ENCODE measurements at regions not wholly inside any gene's neighbourhood (a gene's known extent, or its start where the extent isn't known, plus 50 kb on each side); places are given as distances from the start of the nearest gene placed in this dataset.

DNA sequence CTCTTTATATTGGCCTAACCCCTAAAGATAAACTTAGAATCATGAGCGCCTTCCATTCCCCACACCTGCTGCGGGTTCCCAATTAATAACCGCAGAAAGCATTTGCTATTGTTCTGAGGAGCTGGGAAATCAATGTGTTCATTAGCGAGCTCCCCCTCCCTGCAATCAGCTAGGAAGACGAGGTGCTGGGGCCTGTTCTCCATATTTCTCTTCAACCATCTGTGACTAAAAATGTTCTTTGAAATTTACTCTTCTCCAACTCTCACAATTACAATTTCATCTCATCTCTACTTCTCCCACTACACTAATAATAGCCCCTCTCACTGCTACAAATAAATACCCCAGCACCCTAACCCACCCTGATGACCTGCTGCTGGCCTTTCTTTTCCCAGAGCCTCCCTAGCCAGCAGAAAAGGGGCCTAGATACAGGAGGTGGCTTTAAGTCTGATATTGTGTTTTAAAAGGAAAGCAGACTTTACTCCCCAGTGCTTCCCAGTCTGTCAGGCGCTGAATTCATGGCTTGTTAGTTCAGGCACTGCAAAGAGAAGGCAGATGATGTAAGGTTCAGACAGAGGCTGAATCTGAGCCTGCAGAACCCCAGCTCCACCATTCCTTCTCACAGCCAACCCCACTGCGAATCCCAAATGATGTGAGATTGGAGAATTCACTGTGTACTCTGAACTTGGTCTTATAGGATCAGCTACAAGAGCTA, 477.5 kb upstream of the DAB1 start:
- no peak overlapping the region for H3K27ac ChIP-seq
- TF ChIP-seq, protein P1, sequence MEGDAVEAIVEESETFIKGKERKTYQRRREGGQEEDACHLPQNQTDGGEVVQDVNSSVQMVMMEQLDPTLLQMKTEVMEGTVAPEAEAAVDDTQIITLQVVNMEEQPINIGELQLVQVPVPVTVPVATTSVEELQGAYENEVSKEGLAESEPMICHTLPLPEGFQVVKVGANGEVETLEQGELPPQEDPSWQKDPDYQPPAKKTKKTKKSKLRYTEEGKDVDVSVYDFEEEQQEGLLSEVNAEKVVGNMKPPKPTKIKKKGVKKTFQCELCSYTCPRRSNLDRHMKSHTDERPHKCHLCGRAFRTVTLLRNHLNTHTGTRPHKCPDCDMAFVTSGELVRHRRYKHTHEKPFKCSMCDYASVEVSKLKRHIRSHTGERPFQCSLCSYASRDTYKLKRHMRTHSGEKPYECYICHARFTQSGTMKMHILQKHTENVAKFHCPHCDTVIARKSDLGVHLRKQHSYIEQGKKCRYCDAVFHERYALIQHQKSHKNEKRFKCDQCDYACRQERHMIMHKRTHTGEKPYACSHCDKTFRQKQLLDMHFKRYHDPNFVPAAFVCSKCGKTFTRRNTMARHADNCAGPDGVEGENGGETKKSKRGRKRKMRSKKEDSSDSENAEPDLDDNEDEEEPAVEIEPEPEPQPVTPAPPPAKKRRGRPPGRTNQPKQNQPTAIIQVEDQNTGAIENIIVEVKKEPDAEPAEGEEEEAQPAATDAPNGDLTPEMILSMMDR (IDR thresholded peaks at IDR 0.05) = no peak
- no peaks in the 10 kb centered on the region for H3K36me3 ChIP-seq
- no peaks in the 10 kb centered on the region for H3K9me3 ChIP-seq
- no peak overlapping the region for H3K4me3 ChIP-seq
- H3K27me3 ChIP-seq = no peaks in the 10 kb centered on the region
- no peaks in the 10 kb centered on the region for H3K4me1 ChIP-seq
- DNase-seq (ENCODE audit: low spot score) = no peak

- no peak for DNase-seq (ENCODE audit: low spot score)
- no peaks in the 10 kb centered on the region for H3K9me3 ChIP-seq
- H3K4me1 ChIP-seq = no peaks in the 10 kb centered on the region
- H3K4me3 ChIP-seq = no peak overlapping the region
- H3K36me3 ChIP-seq = no peaks in the 10 kb centered on the region
- no peak overlapping the region for H3K27ac ChIP-seq
- TF ChIP-seq, protein P1 (IDR thresholded peaks at IDR 0.05) = no peak
- no peaks in the 10 kb centered on the region for H3K27me3 ChIP-seq
Measured at GRCh38 chr1:57898531-57898930, 474.7 kb upstream of the DAB1 start.

- Histone ChIP-seq H3K9me3 (no peaks in the 10 kb centered on the region), H3K27ac (no peak overlapping the region), H3K4me1 (no peaks in the 10 kb centered on the region), H3K27me3 (no peaks in the 10 kb centered on the region), H3K4me3 (no peak overlapping the region), H3K36me3 (no peaks in the 10 kb centered on the region)
- no peak for DNase-seq (ENCODE audit: low spot score)
- TF ChIP-seq, protein P1 (IDR thresholded peaks at IDR 0.05) = no peak
Measured at GRCh38 chr1:57897581-57897980, 473.7 kb upstream of the DAB1 start.

- Histone ChIP-seq H3K36me3 (no peaks in the 10 kb centered on the region), H3K4me1 (no peaks in the 10 kb centered on the region), H3K27ac (no peak overlapping the region), H3K4me3 (no peak overlapping the region), H3K9me3 (no peaks in the 10 kb centered on the region), H3K27me3 (no peaks in the 10 kb centered on the region)
- no peak for DNase-seq (ENCODE audit: low spot score)
- TF ChIP-seq, protein P1 (IDR thresholded peaks at IDR 0.05) = no peak
Measured at GRCh38 chr1:57894315-57894714, 470.5 kb upstream of the DAB1 start.

DNA sequence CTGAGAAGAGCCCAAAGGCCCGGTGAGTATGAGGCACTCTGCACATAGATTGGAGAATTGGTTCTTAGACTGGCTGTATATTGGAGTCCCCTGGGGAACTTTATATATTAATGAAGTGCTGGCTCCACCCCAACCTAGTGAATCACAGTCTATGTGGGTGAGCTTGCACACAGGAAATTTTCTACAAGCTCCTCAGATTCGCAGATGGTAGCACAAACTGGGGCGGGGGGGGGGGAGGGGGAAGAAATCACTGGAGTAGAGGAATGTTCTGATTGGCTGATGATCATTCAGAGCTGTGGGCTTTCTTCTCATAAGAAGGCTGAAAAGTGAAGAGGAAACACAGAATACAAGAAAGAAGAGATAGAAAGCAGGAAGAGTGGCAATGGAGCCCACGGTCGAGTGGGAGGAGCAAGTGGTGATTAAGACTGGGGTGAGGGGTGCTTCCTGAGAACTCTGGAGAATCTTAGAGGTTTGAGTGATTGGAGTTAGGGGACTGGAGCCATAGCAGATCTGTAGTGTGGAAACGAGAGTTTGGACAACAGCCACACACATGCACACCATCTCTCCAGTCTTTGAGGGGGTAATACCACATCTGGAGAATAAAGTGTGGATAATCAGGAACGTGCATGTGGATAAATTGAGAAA, 465.9 kb upstream of the DAB1 start:
- no peak overlapping the region for H3K4me3 ChIP-seq
- DNase-seq (ENCODE audit: low spot score) = no peak
- TF ChIP-seq, protein P1 (IDR thresholded peaks at IDR 0.05) = no peak
- no peaks in the 10 kb centered on the region for H3K36me3 ChIP-seq
- H3K4me1 ChIP-seq = no peaks in the 10 kb centered on the region
- H3K9me3 ChIP-seq = no peaks in the 10 kb centered on the region
- no peak overlapping the region for H3K27ac ChIP-seq
- no peaks in the 10 kb centered on the region for H3K27me3 ChIP-seq

All from right atrium auricular region (tissue), 2 donors.